ENCODE measurements at regions not wholly inside any gene's neighbourhood (a gene's known extent, or its start where the extent isn't known, plus 50 kb on each side); places are given as distances from the start of the nearest gene placed in this dataset.

DNA sequence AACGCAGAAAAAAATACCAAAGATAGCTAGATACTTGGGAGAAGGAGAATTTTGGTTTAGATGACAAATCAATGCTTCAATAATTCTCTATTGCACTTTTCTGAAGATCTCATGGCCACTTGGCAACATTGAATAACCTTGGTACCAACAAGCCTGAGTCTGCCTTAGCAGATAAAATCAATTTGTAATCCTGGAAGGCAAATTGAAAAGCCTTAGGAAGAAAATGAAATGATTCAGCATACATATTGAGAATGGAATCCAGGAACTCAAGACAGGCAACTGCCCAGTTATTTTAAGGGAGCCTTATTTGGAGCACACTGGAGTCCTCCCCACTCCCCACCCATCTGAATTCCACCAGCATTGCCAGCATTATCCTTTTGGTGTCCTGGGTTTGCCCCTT is 109.3 kb upstream of the SOX9 start:
- TF ChIP-seq, protein P1, sequence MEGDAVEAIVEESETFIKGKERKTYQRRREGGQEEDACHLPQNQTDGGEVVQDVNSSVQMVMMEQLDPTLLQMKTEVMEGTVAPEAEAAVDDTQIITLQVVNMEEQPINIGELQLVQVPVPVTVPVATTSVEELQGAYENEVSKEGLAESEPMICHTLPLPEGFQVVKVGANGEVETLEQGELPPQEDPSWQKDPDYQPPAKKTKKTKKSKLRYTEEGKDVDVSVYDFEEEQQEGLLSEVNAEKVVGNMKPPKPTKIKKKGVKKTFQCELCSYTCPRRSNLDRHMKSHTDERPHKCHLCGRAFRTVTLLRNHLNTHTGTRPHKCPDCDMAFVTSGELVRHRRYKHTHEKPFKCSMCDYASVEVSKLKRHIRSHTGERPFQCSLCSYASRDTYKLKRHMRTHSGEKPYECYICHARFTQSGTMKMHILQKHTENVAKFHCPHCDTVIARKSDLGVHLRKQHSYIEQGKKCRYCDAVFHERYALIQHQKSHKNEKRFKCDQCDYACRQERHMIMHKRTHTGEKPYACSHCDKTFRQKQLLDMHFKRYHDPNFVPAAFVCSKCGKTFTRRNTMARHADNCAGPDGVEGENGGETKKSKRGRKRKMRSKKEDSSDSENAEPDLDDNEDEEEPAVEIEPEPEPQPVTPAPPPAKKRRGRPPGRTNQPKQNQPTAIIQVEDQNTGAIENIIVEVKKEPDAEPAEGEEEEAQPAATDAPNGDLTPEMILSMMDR (conservative IDR thresholded peaks at IDR 0.05): no peak
- no peak for TF ChIP-seq ZFX (IDR thresholded peaks at IDR 0.05)
